Gastrocnemius medialis (tissue), 4 donors: ENCODE measurements at regions not wholly inside any gene's neighbourhood (a gene's known extent, or its start where the extent isn't known, plus 50 kb on each side); places are given as distances from the start of the nearest gene placed in this dataset.
"Not testable (repeated sequence)": the region's sequence is repeated elsewhere in the genome, so short reads cannot be mapped to it uniquely, and the experiment has no call there.

ENCODE experiments used
- CTCF ChIP-seq, 5 experiments: fragments of 450-650 bp in 3 of 5; fragments of 200-600 bp in 2 of 5; sonication (generic) in 2 of 5; IDR thresholded peaks in 4 of 5; conservative IDR thresholded peaks in 1 of 5; 1 replicate in 4 of 5; 2 replicates in 1 of 5; pipeline ENCODE4 v1.5.1; 2016 to 2019; ENCODE audit warnings: antibody characterized with exemption in 5 of 5, mild to moderate bottlenecking in 3 of 5, moderate library complexity in 3 of 5
- POLR2A ChIP-seq, 2 donors: fragments of 450-650 bp; IDR thresholded peaks; one replicate each; pipeline ENCODE4 v1.6.1; 2017; ENCODE audit warnings: antibody characterized with exemption in 2 of 2, mild to moderate bottlenecking in 2 of 2, moderate library complexity in 2 of 2

GRCh38 chr9:26492608-26493521, 399.7 kb downstream of the CAAP1 start:
- TF ChIP-seq CTCF (IDR thresholded peaks at IDR 0.05 in 4 of 5, conservative IDR thresholded peaks at IDR 0.05 in 1 of 5); POLR2A (IDR thresholded peaks at IDR 0.05): not testable (repeated sequence)
